ENCODE measurements at regions not wholly inside any gene's neighbourhood (a gene's known extent, or its start where the extent isn't known, plus 50 kb on each side); places are given as distances from the start of the nearest gene placed in this dataset.
"Not testable (repeated sequence)": the region's sequence is repeated elsewhere in the genome, so short reads cannot be mapped to it uniquely, and the experiment has no call there.

DNA sequence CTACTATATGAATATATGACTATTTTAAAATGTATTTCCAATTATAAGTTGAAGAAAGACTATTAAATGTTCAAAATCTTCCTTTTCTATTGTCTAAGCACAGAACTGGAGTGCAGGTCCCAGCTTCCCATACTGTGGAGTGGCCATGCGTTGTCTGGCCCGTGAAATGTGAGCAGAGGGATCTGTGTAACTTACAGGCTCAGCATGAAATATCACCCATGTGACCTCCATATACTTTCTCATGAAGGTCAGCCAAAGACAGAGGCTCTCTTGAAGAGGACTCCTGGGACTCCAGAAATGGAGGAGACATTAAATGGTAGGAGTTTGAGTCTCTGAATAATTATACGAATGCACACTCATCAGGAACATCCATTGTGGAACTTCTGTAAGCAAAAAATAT, 92.4 kb upstream of the CAV2 start:
- no peak for DNase-seq (ENCODE audit: low read depth)
- H3K4me3 ChIP-seq (ENCODE audit: low read depth, low read length) = no peak overlapping the region

DNA sequence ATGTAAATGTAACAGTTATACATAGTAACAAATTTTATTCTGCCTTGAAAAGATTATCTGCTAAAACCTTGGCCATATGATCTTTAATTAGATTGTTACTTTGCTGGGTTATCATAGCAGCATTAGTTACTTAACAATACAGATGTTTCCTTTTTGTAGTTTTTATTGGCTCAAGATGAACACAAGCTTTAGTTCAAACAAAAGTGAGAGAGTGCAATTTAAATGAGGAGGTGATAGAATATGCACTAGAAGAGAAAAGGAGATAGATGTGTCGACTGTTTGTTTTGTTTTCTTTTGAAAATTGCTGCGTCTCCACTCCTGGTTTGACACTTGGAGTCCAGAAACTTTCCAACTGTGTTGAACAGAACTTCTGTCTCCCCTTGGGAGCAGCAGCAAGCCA, 91.4 kb upstream of the CAV2 start:
- no peak overlapping the region for H3K4me3 ChIP-seq (ENCODE audit: low read depth, low read length)
- DNase-seq (ENCODE audit: low read depth) = no peak

DNA sequence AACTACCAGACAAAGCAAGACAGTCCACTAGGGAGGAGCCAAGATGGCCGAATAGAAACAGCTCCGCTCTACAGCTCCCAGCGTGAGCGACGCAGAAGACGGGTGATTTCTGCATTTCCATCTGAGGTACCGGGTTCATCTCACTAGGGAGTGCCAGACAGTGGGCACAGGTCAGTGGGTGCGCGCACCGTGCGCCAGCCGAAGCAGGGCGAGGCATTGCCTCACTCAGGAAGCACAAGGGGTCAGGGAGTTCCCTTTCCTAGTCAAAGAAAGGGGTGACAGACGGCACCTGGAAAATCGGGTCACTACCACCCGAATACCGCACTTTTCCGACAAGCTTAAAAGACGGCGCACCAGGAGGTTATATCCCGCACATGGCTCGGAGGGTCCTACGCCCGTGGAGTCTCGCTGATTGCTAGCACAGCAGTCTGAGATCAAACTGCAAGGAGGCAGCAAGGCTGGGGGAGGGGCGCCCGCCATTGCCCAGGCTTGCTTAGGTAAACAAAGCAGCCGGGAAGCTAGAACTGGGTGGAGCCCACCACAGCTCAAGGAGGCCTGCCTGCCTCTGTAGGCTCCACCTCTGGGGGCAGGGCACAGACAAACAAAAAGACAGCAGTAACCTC, 90.6 kb upstream of the CAV2 start:
- not testable (repeated sequence) for DNase-seq (ENCODE audit: low read depth); H3K4me3 ChIP-seq (ENCODE audit: low read depth, low read length)

DNA sequence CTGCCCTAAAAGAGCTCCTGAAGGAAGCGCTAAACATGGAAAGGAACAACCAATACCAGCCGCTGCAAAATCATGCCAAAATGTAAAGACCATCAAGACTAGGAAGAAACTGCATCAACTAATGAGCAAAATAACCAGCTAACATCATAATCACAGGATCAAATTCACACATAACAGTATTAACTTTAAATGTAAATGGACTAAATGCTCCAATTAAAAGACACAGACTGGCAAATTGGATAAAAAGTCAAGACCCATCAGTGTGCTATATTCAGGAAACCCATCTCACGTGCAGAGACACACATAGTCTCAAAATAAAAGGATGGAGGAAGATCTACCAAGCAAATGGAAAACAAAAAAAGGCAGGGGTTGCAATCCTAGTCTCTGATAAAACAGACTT, 88.8 kb upstream of the CAV2 start:
- DNase-seq (ENCODE audit: low read depth); H3K4me3 ChIP-seq (ENCODE audit: low read depth, low read length): not testable (repeated sequence)

DNA sequence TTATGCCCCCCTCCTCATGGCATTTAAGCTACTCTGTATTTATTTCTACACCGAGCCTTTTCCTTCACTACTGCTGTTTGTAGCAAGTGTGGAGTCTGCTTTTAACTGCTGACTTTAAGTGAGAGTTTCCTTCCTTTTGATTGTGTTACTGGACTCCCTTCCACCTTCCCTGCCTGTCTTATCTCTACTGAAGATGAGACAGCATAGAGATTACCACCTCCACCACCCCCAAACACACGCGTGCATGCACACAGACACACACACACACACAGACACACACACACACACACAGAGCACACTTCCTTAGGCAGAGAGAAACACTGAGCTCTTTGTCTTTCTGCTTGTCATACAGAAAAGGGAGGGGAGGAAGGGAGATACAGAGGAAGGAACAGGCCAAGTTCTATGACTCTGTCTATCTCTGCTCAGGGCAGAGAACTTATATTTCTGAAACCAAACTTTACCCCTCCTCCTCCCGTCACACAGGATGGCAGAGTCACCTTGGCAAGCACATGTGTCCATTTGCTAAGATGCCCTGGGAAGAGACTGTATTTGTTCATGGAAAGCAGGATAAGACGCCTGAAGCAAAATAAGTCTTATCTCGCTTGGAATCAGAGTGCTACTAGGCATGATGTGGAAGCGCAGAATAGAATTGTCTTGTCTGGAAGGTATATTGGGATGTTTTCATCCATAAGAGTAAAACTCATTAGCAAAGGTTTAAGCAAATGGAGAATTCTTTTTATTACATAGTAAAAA, 81.8 kb upstream of the CAV2 start:
- no peak overlapping the region for H3K4me3 ChIP-seq (ENCODE audit: low read depth, low read length)
- DNase-seq (ENCODE audit: low read depth) = no peak

DNA sequence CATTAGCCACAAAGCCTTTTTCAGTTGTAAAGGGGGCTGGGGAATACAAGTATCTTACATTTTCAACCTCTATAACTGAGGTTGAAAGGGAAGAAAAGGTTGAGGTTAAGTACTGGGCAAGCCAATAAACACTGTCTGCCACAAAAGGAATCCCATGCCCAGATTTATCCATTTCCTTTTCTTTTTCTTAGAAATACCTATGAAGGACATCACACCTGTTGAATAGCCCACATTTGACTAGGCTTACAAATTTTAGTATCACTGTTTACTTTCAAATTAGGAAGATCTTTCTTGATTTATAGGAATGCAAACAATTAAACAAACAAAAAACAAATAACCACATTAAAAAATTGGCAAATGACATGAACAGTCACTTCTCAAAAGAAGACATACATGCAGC, 81.0 kb upstream of the CAV2 start:
- DNase-seq (ENCODE audit: low read depth) = no peak
- no peak overlapping the region for H3K4me3 ChIP-seq (ENCODE audit: low read depth, low read length)

DNA sequence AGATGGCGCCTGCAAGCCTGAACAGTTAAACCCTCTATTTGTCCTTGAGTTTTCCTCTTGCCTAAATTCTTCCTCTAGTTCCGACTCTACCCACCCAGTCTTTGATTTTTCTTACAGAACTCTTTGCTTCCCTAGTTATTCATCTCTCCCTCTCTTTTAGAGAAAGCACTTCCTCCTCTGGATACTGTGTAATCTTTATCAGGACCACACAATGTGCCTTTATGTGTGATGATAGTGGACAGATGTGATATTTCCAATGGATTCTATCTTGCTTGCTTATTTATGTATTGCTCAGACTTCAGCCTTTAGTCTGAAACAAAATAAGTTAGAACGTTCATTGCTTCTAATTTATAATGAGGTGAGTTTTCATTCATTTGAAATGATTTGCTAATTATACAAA, 79.5 kb upstream of the CAV2 start:
- DNase-seq (ENCODE audit: low read depth) = no peak
- no peak overlapping the region for H3K4me3 ChIP-seq (ENCODE audit: low read depth, low read length)

DNA sequence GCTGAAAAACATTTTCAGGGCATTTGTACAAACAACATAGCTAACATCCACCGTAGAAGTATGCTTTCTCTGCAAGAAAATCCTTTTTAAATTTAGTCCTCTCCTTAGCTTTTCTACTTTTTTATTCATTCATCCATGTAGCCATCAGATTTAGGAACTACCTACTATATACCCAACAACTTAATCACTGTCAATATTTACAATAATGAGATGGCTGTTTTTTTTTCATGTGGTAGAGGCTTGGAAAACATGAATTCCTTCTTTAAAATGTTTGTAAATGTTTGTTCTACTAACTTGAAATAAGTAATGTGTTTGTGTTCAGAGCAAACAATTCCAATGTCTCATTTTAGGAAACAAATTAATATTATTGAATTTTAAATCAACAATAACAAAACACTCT, 78.2 kb upstream of the CAV2 start:
- DNase-seq (ENCODE audit: low read depth) = no peak

DNA sequence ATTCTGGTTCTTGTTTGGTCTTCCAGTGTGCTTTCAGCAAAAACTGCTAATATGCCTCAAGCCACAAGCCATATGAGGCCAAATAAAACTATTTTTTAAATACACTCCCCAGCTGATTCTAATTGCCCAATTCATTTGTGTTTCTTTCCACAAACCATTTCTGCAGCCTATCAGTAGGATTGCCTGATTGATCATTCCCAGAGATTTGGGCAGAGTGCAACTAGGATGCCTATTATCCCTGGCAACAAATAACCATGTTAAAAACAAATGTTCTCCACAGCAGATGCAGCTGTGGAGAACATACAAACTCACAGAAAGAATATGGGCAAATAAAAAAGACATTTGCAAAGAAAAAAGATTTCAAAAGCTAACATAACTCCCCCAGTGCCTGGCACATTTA, 76.9 kb upstream of the CAV2 start:
- DNase-seq (ENCODE audit: low read depth) = no peak
- no peak overlapping the region for H3K4me3 ChIP-seq (ENCODE audit: low read depth, low read length)

More for the DNA sequence above, 78.2 kb upstream of the CAV2 start:
- H3K4me3 ChIP-seq (ENCODE audit: low read depth, low read length) = no peak overlapping the region

DNA sequence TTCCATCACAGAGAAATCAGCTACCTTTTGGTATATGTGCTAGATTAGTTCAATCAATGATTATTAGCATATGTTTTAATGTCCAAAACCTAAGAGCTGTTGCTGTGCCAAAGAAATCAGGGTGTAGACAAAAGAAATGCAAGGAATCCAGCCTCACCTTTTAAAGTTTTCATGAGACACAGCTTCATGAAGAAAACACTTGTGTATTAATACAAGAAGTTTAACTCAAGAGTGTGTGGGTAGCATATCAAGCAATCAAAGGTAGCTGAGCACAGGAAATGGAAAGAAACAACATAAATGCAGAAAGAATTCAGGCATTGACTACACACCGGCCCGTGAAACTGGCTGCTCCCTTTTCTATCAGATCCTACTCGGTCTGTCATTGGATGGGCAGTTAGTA, 76.0 kb upstream of the CAV2 start:
- H3K4me3 ChIP-seq (ENCODE audit: low read depth, low read length) = no peak overlapping the region
- DNase-seq (ENCODE audit: low read depth) = no peak

DNA sequence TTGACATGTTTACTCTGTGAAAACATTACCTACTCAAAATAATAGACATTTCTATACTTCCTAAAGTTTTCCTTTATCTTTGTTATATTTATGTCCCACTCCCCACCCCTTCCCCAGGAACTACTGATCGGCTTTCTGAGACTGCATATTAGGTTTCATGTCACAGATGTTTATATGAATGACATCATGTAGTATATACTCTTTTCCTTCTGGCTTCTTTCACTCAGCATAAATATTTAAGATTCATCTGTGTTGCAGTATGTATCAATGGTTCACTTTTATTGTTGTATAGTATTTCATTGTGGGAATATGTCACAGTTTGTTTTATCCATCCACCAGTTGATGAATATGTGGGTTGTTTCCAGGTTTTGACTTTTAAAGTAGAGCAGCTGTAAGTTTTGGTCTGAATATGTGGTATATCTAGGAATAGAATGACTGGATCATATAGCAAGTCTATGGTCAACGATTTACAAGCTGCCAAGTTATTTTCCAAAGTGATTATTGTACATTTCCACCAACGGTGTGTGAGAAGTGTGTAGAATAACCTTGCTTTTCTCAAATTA, 73.8 kb upstream of the CAV2 start:
- DNase-seq (ENCODE audit: low read depth) = no peak
- H3K4me3 ChIP-seq (ENCODE audit: low read depth, low read length) = no peak overlapping the region

DNA sequence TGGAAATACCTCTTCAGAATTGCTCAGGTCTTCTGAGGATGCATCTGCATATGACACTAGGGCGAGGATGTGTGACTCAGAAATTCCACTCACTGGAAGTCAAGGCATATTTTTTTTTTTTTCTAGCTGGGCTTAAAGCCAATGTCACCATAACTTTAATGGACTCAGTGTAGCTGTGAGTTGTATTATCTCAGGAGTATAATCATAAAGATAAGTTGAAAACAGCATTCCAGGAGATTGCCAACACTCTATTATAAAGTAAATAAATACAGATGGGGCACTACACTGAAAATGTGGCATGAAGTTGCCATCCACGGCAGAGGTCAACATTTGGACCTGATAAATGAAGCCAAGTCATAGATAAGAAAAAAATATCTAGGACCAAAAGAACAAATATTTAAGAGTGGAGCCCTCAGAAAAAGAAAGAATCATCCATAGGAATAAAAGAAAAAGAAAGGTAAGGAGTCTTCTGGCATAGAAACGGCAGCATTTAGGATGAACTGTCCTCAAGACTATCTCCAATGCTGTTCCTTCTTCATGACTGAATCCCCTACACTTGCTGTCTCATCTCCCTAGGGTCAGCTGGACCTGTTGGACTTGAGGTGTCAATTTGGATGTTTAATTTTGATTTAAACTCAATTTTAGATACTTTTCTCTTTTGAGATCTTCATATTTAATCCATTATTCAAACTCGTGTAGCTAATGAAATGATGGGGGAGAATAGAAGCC, 72.9 kb upstream of the CAV2 start:
- H3K4me3 ChIP-seq (ENCODE audit: low read depth, low read length) = no peak overlapping the region
- DNase-seq (ENCODE audit: low read depth) = peak; percentile 70

DNA sequence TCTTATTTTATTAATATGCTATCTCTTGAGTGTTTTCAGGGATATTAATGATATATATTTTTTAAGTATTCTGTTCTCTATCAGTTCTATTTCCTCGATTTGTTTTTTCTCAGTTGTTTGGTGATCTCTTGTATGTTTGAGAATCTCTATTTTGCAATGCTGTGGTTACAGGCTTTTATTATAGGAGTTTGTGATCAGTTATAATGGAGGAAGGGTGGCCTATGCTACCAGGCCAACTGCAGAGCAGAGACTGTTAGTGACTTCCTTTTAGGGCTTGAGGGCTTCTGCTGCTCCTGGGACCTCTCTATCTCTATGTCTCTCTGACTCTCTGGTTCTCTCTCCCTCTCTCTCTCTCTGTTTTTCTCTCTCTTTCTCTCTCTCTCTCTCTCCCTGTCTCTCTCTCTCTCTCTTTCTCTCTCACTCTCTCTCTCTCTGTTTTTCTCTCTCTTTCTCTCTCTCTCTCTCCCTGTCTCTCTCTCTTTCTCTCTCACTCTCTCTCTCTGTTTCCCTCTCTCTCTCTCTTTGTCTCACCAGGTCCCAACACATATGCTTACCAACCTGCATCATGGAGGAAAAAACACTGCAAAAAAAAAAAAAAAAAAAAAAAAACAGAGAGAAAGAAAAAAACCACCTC, 69.4 kb upstream of the CAV2 start:
- H3K4me3 ChIP-seq (ENCODE audit: low read depth, low read length) = no peak overlapping the region
- no peak for DNase-seq (ENCODE audit: low read depth)

DNA sequence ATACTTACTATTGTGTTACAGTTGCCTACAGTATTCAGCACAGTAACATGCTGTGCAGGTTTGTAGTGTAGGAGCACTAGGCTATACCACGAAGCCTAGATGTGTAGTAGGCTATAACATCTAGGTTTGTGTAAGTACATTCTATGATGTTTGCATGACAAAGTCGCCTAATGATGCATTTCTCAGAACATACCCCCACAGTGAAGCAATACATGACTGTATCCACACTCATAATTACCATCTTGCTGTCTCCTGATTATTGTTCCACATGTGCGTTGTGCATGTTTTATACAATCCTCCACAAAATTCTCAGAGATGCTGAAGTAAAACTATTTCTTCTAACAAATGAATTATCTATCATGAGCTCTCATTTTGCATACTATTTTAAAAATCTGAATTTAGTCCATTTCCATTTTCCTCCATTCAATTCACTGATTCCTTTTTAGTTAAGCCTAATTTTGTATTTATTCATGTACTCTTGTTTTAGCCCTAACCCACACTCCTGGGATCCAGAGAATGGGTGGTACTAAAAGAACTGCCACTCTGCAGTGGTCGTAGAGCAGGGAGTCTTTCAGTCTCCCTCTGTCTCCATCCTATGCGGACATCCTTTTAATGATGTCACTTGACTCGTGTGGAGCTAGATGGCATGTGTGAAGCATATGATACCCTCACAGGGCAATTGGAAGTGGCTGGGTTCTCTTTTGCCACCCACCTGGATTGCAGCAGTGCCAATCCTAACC, 67.6 kb upstream of the CAV2 start:
- H3K4me3 ChIP-seq (ENCODE audit: low read depth, low read length) = no peak overlapping the region
- DNase-seq (ENCODE audit: low read depth) = peak; percentile 58

DNA sequence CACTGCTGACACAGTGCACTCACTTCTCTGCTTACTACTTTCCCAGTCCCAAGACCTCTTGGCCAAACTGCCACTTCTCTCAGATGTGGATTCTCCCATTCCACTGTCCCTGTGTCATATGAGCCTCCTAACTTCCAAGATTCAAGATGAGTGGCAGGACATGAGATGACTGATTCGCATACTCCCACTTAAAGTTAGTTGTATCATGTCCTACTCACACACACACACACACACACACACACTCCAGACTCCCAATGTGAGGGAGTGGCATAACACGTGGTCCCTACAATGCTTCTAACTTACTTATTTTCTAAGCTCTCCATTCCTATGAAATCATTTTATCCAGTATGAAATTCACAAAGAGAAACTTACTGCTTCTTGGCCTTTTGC, 67.0 kb upstream of the CAV2 start:
- no peak for DNase-seq (ENCODE audit: low read depth)
- no peak overlapping the region for H3K4me3 ChIP-seq (ENCODE audit: low read depth, low read length)

DNA sequence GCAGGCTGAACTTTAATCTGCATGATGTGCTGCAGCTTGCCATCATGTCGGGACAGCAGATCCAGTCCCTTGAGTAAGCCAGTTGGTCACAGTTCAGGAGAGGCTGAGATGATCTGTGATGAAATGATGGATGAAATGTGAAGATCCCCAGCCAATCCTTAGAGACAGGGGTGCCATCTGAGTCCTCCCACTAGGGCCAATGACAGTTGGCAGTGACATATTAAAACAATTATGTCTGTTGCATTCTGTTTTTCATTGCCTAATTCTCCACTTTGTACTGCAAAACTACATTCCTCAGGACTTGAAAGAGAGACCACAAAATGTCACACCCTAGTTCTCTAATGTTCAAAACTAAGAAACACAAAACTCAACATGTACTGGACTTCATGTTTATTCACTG, 66.3 kb upstream of the CAV2 start:
- H3K4me3 ChIP-seq (ENCODE audit: low read depth, low read length) = no peak overlapping the region
- DNase-seq (ENCODE audit: low read depth) = no peak

DNA sequence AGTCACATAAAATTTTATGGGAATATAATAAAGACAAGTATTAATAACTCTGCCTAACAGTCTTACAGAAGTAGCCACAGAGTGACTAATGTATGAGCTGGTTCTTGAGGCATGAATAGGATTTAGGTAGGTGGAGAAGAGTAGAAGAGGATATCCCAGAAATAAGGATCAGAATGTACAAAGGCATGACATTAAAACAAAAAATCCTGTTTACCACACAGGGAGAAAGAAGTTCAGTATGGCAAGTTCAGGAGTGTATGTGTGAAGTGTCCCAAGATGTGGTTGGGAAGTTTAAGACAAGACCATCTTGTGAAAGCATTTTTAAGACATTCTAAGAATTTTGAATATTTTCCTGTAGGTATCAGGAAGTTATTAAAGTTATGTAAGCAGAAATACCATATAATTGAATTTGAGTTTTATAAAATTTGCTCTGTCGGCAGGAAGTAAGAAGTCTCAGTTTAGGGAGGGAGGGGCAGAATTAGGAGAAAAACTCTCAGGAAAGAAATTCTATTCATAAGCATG, 64.7 kb upstream of the CAV2 start:
- H3K4me3 ChIP-seq (ENCODE audit: low read depth, low read length) = no peak overlapping the region
- DNase-seq (ENCODE audit: low read depth) = peak; percentile 88

DNA sequence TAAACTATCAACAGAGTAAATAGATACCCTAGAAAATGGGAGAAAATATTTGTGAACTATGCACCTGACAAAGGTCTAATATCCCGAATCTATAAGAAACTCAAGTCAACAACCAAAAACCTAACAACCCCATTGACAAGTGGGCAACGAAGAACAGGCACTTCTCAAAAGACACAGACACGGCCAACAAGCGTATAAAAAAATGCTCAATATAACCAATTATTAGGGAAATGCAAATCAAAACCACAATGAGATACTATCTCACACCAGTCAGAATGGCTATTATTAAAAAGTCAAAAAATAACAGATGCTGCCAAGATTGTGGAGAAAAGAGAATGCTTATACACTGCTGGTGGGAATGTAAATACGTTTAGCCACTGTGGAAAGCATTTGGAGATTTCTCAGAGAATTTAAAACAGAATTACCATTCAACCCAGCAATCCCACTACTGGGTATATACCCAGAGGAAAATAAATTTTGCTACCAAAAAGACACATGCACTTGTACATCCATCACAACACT, 63.2 kb upstream of the CAV2 start:
- H3K4me3 ChIP-seq (ENCODE audit: low read depth, low read length) = no peak overlapping the region
- DNase-seq (ENCODE audit: low read depth) = no peak

DNA sequence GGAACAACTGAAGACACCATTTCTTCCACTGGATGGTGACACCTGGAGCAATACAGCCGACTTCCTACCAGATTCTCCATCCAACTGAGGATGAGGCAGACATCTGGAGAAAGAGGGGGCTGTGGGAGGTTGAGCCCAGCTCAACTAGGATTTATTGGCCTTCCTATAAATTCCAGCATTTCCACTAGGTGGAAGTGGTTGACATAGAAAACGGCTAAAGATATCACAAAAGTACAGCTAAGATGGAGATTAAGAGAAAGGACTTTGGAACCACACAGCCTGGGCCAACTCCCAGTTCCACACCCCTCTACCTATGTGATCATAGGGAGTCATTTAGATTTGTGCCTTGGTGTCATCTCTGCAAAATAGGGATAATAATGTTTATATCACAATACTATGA, 61.3 kb upstream of the CAV2 start:
- no peak for DNase-seq (ENCODE audit: low read depth)
- no peak overlapping the region for H3K4me3 ChIP-seq (ENCODE audit: low read depth, low read length)

Measured in skeletal muscle cell (primary cell).